DOHH2 (cell line): ENCODE measurements at regions not wholly inside any gene's neighbourhood (a gene's known extent, or its start where the extent isn't known, plus 50 kb on each side); places are given as distances from the start of the nearest gene placed in this dataset.

ENCODE experiments used
- EZH2phosphoT487 ChIP-seq: fragments of 200-600 bp; sonication (generic); IDR thresholded peaks from 2 replicates; pipeline ENCODE4 v1.6.1; 2017; ENCODE audit warnings: borderline replicate concordance, mild to moderate bottlenecking, antibody characterized with exemption, low read length, moderate library complexity, mixed read lengths
- TF ChIP-seq, protein P1 (sequence below): fragments of 200-600 bp; sonication (generic); IDR thresholded peaks from one replicate; pipeline ENCODE4 v1.5.1; 2014; ENCODE audit warnings: antibody characterized with exemption, mild to moderate bottlenecking, low read depth, low read length; ENCODE audit not compliant: poor library complexity, severe bottlenecking

- TF ChIP-seq, protein P1, sequence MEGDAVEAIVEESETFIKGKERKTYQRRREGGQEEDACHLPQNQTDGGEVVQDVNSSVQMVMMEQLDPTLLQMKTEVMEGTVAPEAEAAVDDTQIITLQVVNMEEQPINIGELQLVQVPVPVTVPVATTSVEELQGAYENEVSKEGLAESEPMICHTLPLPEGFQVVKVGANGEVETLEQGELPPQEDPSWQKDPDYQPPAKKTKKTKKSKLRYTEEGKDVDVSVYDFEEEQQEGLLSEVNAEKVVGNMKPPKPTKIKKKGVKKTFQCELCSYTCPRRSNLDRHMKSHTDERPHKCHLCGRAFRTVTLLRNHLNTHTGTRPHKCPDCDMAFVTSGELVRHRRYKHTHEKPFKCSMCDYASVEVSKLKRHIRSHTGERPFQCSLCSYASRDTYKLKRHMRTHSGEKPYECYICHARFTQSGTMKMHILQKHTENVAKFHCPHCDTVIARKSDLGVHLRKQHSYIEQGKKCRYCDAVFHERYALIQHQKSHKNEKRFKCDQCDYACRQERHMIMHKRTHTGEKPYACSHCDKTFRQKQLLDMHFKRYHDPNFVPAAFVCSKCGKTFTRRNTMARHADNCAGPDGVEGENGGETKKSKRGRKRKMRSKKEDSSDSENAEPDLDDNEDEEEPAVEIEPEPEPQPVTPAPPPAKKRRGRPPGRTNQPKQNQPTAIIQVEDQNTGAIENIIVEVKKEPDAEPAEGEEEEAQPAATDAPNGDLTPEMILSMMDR = no peak
- no peak for TF ChIP-seq EZH2phosphoT487
These were observed 78.0 kb upstream of the EGR2 start for GRCh38 chr10:62894156-62894555.
